Astrocyte (in vitro differentiated cells and primary cell): ENCODE measurements at regions not wholly inside any gene's neighbourhood (a gene's known extent, or its start where the extent isn't known, plus 50 kb on each side); places are given as distances from the start of the nearest gene placed in this dataset.

Experiments
- EZH2 ChIP-seq: IDR thresholded peaks from 2 replicates; pipeline ENCODE4 v1.6.1; 2012; ENCODE audit warnings: mild to moderate bottlenecking, low read length, inconsistent platforms; ENCODE audit not compliant: insufficient read depth
- TF ChIP-seq, protein P1 (sequence below): IDR thresholded peaks from 2 replicates; pipeline ENCODE4 v1.5.1; 2011; ENCODE audit warnings: low read depth, mild to moderate bottlenecking, inconsistent platforms, low read length, moderate library complexity; ENCODE audit not compliant: insufficient read depth

DNA sequence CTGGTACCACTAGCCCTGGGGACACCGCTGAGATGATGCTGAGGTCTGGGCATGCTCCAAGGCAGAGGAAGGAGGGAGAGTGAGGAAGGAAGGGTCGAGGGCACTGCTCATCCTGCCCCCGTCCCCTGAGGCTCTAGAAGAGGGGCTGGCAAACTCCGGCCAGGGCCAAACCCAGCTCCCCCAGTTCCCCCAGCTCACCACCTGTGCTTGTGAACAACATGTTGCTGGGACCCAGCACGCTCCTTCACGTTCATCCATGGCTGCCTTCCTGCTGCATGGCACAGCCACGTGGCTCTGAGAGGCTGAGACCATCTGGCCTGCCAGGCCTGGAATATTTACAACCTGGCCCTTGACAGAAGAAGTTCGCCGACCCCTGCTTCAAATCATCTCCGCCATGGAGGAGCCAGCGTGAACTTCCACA lies 81.2 kb downstream of the RBFOX3 start:
- TF ChIP-seq, protein P1, sequence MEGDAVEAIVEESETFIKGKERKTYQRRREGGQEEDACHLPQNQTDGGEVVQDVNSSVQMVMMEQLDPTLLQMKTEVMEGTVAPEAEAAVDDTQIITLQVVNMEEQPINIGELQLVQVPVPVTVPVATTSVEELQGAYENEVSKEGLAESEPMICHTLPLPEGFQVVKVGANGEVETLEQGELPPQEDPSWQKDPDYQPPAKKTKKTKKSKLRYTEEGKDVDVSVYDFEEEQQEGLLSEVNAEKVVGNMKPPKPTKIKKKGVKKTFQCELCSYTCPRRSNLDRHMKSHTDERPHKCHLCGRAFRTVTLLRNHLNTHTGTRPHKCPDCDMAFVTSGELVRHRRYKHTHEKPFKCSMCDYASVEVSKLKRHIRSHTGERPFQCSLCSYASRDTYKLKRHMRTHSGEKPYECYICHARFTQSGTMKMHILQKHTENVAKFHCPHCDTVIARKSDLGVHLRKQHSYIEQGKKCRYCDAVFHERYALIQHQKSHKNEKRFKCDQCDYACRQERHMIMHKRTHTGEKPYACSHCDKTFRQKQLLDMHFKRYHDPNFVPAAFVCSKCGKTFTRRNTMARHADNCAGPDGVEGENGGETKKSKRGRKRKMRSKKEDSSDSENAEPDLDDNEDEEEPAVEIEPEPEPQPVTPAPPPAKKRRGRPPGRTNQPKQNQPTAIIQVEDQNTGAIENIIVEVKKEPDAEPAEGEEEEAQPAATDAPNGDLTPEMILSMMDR: no peak
- TF ChIP-seq EZH2: no peak
